Brain microvascular endothelial cell (primary cell): ENCODE measurements at regions not wholly inside any gene's neighbourhood (a gene's known extent, or its start where the extent isn't known, plus 50 kb on each side); places are given as distances from the start of the nearest gene placed in this dataset.

Experiments
- DNase-seq: peaks from one replicate; pipeline ENCODE4 v3.0.0-alpha.2; 2020
- H3K27ac ChIP-seq: fragments of 250-450 bp; sonication (Bioruptor Pico); 2 replicates; pipeline ENCODE4 v1.5.1; 2020; ENCODE audit warnings: mild to moderate bottlenecking, moderate library complexity
- H3K27me3 ChIP-seq: fragments of 250-450 bp; sonication (Bioruptor Pico); replicated peaks from 2 replicates; pipeline ENCODE4 v1.5.1; 2020; ENCODE audit warnings: mild to moderate bottlenecking
- H3K36me3 ChIP-seq: fragments of 250-450 bp; sonication (Bioruptor Pico); replicated peaks from 2 replicates; pipeline ENCODE4 v1.5.1; 2020; ENCODE audit warnings: mild to moderate bottlenecking
- H3K4me3 ChIP-seq: 2 replicates; pipeline ENCODE4 v1.5.1; 2011; ENCODE audit warnings: low read depth, mild to moderate bottlenecking, control low read depth, low read length, moderate library complexity
- CTCF ChIP-seq: IDR thresholded peaks from 2 replicates; pipeline ENCODE4 v1.5.1; 2011; ENCODE audit warnings: low read depth, mild to moderate bottlenecking, moderate library complexity, low read length, control low read depth, inconsistent platforms; ENCODE audit errors: missing control alignments
- in situ Hi-C: cut with HindIII; loops from 2 replicates; pipeline ENCODE4 v1.10.0; 2017; ENCODE audit warnings: low sequenced_read_pairs, low pct_ligation_motif_present

DNA sequence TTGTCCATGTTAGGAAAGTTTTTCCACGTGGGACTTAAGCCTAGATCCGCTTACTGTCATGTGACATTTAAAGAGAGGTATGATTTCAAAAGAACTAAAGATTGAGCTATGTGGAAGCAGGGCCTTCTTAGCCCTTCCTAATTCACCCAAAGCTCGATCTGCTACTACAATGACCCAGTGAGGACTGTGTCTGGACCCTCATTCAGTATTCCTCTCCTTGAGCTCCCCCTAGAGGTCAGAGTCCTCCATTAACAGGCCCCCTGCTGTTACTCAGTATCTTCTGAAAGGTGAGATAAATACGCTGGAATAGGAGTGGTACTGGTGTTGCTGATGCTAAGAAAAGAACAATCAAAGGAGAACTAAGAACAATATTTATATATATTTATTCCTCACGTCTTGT, 414.0 kb downstream of the GJA1 start:
- Histone ChIP-seq H3K4me3 (no peak overlapping the region), H3K27ac (no peak overlapping the region), H3K27me3 (no peaks in the 10 kb centered on the region), H3K36me3 (no peaks in the 10 kb centered on the region)
- peak; percentile 91 for TF ChIP-seq CTCF
- in situ Hi-C loops = no loop called here
- DNase-seq = peak; percentile 80

- in situ Hi-C loops = no loop called here
- Histone ChIP-seq H3K36me3 (no peaks in the 10 kb centered on the region), H3K27ac (no peak overlapping the region), H3K4me3 (no peak overlapping the region), H3K27me3 (no peaks in the 10 kb centered on the region)
- DNase-seq = no peak
- no peak for TF ChIP-seq CTCF
Observed at GRCh38 chr6:121851056-121851455, 415.6 kb downstream of the GJA1 start.

DNA sequence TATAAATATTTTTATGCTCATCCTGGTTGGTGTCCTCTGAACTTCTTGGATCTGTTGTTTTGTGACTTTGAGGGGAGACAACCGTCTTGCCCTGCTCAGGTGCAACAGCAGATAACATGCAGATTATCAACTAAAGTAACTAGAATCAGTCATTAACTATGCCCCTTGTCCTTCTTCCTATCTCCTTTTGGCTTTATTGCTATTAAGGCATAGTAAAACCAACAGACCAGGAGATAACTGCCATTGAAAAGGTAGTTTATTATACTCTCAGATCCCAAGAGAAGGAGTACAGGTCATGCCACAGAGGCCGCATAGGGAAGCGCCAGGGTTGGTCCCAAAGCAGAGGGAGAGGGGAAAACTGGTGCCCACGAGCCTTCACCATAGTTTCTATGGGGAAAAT, 418.2 kb downstream of the GJA1 start:
- H3K27ac ChIP-seq = no peak overlapping the region

GRCh38 chr6:121855521-121855920, 420.1 kb downstream of the GJA1 start:
- no peak for DNase-seq
- no peaks in the 10 kb centered on the region for H3K27me3 ChIP-seq
- in situ Hi-C loops = no loop called here
- TF ChIP-seq CTCF = no peak
- no peak overlapping the region for H3K27ac ChIP-seq
- no peak overlapping the region for H3K4me3 ChIP-seq
- no peaks in the 10 kb centered on the region for H3K36me3 ChIP-seq

More for the DNA sequence above, 418.2 kb downstream of the GJA1 start:
- Histone ChIP-seq H3K36me3 (no peaks in the 10 kb centered on the region), H3K27me3 (no peaks in the 10 kb centered on the region), H3K4me3 (no peak overlapping the region)
- in situ Hi-C loops = no loop called here
- TF ChIP-seq CTCF = no peak
- DNase-seq = no peak

DNA sequence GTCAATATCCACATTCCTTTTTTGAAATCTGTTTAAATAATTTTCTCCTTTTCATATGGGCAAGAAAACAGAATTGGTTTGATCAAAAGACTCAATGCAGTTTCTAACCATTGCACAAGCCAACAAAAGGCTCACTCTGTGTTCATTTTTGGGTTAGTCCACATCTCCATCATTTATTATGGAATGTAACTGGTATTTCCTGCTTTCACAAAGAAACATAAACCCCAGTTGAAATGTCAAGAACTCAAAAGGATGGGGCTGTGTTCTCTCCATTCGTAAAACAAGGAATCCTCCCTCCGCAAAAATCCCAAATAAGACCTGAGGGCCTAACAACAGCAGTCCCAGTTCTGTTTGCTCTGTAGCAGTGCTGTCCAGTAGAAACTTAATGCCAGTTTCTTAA, 420.9 kb downstream of the GJA1 start:
- in situ Hi-C loops = no loop called here
- Histone ChIP-seq H3K4me3 (no peak overlapping the region), H3K36me3 (no peaks in the 10 kb centered on the region), H3K27ac (no peak overlapping the region), H3K27me3 (no peaks in the 10 kb centered on the region)
- TF ChIP-seq CTCF = no peak
- no peak for DNase-seq

GRCh38 chr6:121857551-121857950, 422.1 kb downstream of the GJA1 start:
- no peak overlapping the region for H3K4me3 ChIP-seq
- no peaks in the 10 kb centered on the region for H3K27me3 ChIP-seq
- no peaks in the 10 kb centered on the region for H3K36me3 ChIP-seq
- no peak for TF ChIP-seq CTCF
- H3K27ac ChIP-seq = peak overlapping the region; percentile 24
- DNase-seq = peak; percentile 65
- in situ Hi-C loops = no loop called here
